Stimulated activated CD8-positive, alpha-beta memory T cell treated with anti-CD3 and anti-CD28 coated beads, Interleukin-12 subunit alpha, Interleukin-12 subunit beta, amount 100 ng/mL, for 4 hours (primary cell): ENCODE measurements at regions not wholly inside any gene's neighbourhood (a gene's known extent, or its start where the extent isn't known, plus 50 kb on each side); places are given as distances from the start of the nearest gene placed in this dataset.

Experiments
- DNase-seq: peaks from one replicate; pipeline ENCODE4 v3.0.0-alpha.2; 2020; ENCODE audit warnings: low read depth

DNA sequence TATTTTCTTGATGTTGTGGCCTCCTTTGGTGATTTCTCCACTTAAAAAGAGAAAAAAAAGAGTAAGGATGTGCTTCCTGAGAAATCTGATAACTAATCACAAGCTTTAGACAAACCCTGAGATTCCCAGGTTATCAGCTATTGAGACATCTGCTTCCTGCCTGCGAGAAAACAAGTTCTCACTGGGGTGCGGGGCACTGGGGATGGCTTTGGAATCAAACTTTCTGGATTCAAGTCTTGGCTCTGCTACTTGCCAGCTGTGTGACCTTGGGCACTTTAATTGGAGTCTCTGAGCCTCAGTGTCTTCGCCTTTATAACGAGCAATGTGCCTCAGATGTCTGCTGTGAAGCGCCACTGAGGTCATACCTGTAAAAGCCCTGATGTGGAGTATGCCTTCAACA is 152.5 kb upstream of the NAV2 start:
- no peak for DNase-seq

DNA sequence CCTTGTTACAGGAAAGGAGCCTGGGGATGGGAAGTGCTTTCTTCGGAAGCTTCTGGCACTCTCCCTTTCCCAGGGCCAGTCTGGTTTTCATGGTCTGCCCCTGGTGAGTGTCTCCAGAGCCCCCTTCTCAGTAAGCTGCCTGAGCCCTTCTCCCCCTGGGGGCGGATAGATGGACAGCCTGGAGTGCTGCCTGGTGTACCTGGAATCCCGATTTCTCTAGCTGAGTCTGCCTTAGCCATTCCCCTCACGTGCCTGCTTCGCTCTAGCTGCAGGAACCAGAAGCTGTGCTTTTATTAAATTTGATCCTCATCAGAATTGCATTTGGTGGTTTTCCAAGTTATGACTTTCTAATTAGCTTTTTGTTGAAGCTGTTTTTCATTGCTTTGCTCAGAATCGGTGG is 152.9 kb upstream of the NAV2 start:
- no peak for DNase-seq

DNA sequence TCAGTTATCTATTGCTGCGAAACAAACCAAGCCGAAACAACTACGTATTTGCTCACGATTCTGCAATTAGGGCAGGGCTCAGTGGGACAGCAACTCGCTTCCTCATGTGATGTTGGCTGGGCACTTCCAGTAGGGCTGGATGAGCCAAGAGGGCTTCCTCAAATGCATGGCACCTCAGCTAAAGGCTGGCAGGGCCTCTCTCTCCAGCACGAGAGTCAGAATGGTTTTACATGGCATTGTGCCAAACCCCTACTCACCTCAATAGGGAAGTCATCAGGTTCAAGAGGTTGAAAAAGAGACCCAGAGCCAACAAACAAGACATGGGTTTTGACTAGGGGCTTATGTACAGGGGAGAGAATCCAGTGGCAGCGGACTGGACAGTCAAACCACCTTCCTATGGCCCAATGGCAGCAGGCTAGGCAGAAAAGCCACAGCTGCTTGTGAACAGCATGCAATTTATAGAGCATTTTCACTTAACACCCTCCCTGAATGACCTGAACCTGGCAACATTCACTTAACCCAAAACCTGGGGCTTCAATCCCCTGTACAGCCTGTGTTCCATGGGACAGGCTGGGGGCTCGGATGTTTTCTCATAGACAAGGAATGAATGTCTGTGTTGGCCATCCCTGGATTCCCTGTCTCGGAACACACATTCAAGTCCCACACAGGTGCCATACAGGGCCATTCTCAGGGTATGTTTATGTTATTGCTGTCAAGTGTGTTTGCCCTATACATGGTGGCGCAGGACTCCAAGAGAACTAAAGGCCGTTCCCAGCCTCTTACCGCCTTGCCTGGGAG is 154.2 kb upstream of the NAV2 start:
- no peak for DNase-seq

DNA sequence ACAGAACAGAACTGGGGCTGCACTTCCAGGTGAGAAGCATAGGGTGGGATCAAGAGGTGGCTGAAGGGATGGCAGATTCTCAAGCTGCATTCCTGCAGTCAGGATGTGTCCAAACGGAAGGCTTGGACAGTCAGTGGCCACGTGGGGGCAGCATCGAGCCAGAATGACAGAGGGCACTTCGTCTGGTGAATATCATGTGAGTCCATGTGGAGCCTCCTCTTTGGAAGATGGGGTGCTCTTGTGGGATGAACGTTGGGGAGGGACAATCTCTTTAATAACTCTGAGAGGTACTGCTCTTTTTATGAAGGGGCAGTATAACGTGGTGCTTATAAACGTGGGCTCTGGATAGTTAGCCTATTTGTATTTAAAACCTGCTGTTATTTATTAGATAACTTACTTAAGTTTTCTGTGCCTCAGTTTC is 154.9 kb upstream of the NAV2 start:
- peak; percentile 23 for DNase-seq

DNA sequence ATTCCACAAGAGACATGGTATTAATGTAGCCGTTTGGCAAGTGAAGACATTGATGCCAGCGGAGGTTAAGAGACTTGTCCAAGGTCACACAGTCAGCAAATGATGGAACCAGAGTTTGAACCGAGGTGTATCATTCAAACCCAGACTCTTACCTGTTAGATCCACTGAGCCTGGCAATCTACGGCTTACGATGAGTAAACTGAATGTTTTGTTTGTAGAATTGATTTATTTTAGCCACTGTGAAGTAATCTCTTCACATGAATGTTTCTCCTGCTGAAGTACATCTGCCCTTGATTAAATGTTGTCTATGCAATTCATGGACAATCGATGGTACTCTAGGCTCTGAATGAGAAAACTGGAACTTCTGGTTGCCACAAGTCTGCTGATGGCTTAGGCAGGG is 155.5 kb upstream of the NAV2 start:
- no peak for DNase-seq

DNA sequence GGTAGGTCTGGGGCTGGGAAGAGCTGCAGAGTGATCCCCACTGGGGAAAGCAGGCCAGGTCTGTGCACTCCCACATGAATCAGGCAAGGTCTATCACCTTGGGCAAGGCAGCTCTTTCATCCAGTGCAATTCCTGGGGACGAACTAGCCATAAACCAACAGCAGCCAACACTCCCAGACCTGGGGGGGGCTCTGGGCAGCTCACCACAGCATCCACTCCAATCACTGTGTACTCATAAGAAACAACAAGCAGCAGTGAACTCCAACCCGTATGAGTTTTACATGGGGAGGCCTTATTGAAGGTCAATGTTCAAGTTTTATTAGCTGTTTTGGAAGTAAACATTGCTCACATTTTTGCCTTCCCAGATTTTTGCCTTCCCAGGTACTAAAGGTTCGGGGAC is 157.4 kb upstream of the NAV2 start:
- no peak for DNase-seq

DNA sequence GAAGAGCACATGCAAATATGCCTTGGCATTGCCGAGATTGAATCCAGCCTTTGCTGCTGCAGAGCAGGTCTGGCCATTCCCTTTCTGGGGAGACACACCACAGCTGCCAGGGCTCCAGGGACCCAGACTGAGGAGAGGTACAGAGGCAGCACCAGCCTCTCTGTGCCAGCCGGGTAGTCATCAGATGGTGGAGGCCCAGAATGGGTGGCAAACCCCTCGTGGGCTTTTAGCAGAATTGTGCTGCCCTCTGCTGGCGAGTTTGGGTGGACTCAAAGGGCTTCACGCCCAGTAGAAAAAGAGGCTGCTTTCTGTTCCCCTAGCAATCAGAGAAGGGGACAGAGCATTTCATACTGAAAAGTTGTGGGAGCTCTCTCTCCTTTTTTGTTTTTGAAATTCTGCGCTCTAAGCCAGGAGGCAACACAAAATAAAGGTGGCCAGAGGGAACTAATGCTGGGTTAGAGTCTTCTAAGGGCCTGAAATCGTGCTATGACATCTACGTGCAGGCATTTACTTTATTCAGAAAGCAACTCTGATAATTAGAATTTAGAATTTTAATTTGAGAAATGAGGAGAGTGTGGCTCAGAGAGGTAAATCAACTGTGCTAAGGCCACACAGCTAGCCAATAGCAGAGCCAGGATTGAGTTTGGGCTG is 158.8 kb upstream of the NAV2 start:
- DNase-seq = peak; percentile 22

DNA sequence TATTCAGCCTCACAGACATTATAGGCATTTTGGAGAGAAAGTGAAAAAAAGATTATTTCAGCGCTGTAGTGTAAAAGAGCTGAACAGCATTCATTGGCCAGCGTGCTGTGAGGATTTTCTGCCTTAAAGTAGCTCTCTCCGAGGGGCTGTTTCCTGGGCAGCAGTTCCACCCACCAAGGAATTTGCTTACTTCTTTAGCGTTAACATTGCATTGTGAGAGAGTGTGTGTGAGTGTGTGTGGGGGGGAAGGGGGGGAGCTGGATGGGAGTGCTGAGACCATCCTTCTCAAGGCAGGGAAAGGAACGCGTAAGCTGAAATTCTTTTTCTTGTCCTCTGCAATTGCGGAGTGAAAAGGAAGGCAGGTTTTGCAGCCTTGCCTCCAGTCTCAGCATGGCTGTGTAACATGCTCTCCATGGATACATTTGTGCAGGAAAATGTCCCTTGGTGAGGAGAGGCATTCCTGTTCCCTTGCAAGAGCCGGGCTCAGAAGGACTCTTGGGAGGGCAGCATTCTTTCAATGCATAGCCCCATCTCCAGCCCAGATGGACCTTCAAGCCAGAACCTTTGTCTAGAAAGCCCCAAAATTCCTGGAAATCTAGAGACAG is 159.9 kb upstream of the NAV2 start:
- no peak for DNase-seq

DNA sequence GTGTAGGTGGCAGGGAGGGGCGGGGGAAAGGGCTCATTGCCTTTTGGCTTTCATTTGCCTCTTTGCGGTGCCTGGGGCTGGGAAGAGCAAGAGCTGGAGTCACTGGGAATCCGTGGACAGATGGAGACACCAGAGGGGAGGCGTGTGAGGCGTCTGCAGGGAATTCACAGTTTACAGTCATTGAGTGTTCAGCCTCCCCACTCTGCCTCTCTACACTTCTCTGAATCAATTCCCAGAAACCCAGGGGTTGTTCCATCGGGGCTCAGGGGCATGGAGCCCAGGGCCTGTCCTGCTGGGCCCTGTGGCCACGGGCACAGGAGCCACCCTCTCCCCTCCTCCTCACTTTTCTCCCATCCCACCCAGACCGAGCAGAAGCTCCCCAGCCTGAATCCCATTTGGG is 160.5 kb upstream of the NAV2 start:
- DNase-seq = no peak

DNA sequence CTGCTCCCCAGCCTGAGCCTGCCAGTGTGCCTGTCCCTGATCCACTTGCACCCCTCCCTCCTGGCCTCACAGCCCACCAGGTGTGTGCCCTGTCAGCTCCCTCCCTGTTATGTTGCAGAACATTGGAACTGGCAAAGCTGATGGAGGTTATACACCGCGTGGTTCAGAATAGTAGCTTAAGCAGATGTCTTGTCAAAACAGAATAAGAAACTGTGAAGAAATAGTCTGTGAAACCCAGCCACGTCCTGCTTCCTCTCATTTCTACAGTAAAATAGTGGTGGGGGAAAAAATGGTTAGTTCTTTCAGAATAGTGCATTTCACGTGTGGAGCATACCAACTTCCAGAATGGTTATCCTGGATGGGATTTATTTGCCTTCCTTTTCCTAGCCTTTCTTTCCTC is 161.2 kb upstream of the NAV2 start:
- no peak for DNase-seq

DNA sequence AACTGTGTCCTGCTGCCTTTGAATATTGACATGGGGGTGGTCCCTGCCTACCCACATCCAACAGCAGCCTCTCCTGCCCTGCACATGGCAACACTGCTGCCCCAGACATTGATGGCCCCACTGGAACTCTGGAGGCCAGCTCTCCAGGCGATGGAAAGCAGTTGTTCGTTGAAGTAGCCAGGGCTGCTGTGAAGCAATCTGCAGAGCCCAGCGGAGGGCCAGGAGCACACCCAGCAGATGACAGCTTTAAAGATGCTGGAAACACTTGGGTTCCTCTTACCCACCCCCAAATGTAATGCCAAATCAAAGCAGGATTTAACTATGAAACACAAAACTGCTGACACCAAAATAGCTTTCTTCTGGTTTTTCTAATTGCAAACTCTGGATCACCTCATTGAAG is 165.6 kb upstream of the NAV2 start:
- DNase-seq = no peak

DNA sequence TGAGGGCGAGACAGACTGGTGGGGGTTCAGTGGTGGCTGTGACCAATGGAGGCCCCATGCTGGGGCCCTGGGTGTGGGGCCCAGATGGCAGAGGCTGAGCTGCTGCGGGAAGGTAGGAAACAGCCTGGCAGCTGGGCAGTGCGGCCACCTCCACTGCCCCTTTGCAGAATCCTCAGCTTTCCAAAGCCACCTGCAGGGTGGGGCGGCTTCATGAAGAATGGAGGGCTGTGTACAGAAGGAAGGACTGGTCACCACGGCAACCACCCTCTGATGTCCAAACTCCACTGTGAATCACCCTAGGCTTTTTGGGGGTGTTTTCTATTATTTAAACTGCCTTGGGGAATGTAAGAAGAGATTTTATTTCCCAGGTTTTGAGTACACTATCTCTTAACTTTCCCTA is 166.3 kb upstream of the NAV2 start:
- DNase-seq = no peak

DNA sequence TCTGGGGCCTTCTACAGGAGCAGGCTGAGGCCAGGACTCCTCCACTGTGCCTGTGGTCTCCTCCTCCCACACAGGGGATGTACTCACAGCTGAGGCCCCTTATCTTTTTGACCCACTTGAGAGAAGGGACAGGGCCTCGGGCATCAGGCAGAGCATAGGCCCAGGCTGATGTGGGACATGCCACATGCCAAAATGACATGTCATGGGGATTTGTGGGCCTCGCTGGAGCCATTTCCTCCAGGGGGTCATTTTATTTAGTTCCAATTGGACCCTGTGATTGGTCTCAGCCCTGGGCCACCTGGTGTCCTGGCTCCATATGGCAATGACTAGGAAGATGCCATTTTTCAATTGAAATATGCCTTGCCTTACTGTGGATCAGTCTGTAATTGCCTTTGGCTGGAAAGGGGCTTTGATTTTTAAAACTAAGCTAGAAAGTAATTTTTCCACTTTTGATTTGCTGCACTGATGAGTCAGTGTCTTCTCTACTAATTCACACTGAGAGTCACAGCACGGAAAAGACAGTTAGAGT is 171.1 kb upstream of the NAV2 start:
- DNase-seq = no peak

DNA sequence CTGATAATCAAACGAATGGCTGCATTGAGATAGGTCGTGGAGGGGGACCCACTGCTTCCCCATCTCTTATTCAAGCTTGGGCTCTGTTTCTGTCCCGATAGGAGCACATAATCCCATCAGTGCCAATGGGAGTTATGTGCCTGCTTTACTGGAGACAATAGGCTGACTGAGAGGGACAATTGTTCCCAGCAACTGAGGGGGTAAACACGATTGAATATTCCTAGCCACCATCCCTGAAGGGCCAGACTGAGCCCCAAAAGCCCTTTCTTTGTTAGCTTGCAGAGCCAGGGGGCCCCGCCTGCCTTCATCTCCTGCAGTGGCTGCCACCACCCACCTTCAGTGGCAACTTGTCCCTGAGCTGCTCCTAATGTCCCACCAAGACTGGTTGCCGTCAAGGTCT is 172.8 kb upstream of the NAV2 start:
- DNase-seq = no peak

DNA sequence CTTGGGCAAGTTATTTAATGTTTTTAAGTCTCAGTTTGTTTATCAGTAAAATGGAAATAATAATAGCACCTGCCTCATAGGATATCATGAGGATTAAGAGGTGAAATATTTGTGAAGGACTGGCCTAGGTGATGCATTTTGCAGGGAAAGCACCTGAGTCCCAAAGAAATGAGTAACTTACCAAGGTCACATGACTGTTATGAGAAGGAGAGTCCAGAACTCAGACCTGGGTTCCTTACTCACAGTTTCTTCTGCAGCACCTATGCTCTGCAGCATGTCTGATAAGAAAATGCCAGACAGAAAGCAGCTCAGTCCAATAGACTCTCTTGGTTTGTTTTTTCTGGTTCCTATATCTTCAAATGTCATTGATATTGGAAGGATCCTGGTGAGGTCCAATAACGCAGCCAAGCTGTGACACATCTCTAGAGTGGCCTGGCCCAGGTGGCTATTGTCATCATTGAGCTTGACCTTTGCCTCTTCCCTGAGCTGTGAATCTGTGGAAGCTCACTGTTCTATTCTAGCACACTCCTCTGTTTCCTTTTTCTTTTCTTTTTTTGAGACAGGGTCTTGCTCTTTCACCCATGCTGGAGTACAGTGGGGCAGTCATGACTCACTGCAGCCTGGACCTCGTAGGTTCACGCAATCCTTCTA is 174.7 kb upstream of the NAV2 start:
- DNase-seq = no peak

DNA sequence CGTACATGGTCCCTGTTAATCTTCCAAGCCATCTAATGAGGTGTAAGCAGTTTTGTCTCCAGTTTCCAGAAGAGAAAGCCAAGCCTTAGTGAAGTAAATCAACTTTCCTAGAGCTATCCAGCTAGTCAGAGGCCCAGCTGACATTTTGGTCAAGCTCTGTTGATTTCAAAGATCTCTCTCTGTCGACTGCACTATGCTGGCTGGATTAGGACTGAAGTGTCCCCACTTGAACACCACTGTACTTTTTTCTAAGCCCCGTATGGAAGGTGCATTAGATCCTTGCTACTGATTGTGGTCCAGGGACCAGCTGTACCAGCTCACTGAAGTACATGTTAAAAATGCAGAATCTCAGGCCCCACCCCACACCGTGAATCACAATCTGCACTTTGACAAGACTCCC is 176.5 kb upstream of the NAV2 start:
- no peak for DNase-seq

DNA sequence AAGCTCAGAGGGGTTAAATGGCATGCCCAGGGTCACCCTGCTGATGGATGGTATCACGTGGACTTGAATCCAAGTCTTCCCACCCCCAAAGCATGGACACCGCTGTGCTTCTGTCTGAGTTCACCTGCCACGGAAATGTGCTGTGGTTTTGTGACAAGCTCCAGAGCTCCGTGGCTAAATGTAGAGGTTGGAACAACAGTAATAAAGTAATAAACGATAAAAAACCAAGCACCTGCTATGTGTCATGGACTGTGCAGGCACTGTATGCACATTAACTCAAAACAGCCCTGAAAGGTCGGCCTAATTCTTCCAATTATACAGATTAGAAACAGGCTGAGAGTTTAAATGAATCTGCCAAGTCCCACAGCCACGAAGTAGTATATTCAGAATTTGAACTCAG is 182.1 kb upstream of the NAV2 start:
- DNase-seq = no peak

DNA sequence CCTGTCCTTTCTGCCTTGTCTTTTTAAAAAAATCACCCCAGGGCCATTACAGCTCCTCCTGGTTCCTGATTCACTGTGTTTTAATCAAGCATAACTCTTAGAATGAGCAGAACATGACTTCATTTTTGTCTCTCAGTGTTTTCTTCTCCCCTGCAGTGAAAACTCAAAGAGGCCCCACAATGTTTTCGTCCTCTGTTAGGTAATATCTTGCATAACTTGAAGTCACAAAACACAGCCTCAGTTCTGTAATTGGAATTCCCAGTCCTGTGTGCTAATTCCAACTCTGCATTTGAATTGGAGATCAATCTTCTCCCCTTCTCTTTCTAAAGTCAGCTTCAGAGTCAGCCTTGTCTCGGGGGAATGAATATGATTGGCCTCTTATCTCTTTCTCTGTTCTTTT is 186.5 kb upstream of the NAV2 start:
- DNase-seq = no peak

DNA sequence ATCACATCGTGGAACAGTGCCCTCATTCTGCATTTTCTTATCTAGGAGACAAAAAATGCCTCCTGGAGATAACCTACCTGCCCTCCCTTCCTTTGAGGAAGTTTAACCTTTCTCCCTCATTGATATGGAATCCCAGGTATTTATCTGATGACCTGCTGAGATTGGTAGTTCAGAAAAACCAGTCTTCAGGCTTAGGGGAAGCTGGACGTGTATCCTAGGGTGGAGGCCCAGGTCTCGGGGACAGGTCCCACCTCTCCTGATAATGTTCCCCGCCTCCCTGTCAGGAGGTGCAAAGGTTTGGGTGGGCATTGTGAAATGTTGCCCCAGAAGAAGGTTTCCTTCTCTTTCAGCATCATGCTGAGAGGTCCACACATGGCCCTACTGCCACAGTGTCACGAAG is 186.9 kb upstream of the NAV2 start:
- DNase-seq = no peak

DNA sequence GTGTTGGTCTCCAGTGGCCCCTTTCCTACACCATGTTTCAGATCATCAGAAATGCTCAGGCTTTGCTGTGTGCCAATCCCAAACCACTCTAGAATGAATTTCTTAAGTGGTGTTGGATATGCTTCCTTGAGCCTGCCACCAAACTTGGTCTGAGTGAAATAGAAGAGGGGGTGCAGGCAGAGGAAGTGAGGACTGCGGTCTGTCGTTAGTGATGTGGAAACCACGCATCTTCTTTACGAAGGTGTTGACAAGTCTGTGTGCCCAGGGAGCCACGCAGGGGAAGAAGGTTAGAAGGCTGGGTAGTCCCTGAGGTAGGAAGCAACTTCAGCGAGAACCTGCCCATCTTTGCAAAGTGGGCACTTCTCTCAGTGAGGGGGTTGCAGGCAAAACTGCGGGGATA is 187.4 kb upstream of the NAV2 start:
- DNase-seq = no peak

DNA sequence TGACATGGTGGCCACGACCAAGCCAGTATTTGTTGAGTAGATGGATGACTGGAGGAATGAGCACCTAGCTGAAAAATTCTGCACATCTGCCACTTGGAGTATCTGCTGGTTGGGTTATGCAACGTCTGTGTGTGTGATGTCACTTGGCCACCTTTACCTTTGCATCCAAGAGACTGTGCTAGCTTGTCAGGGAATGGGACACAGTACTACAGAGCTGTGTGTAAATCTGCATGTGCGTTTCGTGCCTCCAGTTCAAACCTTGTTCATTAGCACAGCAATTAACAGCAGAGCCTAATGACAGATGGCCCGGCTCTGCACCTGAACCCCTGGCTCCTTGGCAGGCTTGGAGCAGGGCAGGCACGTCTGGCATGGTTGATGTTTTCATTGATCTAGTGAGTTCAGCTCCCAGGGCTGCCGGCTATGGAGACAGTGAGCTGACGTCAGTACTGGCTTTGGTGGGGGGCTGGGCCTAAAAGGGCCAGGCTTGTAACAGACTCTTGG is 188.4 kb upstream of the NAV2 start:
- no peak for DNase-seq

DNA sequence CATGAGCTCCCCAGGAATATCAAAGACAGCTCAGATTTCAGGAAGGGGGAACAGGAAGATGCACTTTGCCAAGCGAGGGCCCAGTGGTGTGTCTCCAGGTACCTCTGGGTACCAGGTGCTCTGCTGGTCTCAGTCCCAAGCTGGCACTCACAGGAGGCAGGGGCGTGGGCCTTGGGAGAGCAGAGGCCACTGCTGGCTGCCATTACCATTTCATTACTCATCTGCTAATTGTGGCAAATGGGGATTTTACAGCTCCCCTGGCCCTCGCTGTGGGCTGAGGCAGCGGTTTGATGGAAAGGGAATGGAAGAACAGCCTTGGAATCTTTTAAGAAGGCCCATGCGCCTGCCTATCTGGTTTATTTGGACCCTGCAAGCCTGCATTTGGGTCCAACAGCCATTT is 192.0 kb upstream of the NAV2 start:
- no peak for DNase-seq
